ENCODE measurements at regions not wholly inside any gene's neighbourhood (a gene's known extent, or its start where the extent isn't known, plus 50 kb on each side); places are given as distances from the start of the nearest gene placed in this dataset.
"Not testable (repeated sequence)": the region's sequence is repeated elsewhere in the genome, so short reads cannot be mapped to it uniquely, and the experiment has no call there.

DNA sequence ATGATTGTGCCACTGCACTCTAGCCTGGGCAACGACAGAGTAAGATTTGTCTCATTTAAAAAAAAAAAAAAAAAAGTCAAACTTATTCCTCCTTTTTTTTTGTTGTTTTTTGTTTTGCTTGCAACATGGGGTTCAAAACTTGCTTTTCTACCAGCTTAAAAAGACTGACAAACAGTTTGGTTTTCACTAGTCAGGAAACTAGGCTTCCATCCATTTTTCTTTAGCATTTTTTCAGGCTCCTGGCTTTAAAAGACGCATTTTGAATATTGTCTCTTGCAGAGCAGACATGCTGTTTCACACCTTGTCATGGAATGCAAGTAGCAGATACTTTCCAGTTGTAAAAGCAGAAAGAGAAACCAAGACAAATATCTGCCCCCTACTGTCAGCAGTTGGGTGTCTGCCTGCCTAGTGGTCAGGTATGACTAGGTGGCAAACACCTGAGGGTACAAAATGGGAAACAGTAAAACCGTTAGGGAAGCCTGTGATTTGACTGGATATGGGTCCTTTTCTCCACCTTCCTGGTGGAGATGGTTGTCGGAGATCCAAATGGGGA is 139.9 kb downstream of the CCDC71L start:
- Mint-ChIP-seq H3K27me3 (peaks cover 41% of the 10 kb centered on the region), H3K9me3 (ENCODE audit: low read depth) (no peaks in the 10 kb centered on the region), H3K27ac (no peak overlapping the region), H3K4me3 (no peak overlapping the region), H3K36me3 (no peaks in the 10 kb centered on the region), H3K4me1 (no peaks in the 10 kb centered on the region)
- CTCF ChIA-PET: no interaction called here
- DNase-seq (no peak), ATAC-seq (no peak)

- no peaks in the 10 kb centered on the region for H3K36me3 Mint-ChIP-seq
- ATAC-seq: no peak
Observed at GRCh38 chr7:106518967-106519366, 142.0 kb downstream of the CCDC71L start.

DNA sequence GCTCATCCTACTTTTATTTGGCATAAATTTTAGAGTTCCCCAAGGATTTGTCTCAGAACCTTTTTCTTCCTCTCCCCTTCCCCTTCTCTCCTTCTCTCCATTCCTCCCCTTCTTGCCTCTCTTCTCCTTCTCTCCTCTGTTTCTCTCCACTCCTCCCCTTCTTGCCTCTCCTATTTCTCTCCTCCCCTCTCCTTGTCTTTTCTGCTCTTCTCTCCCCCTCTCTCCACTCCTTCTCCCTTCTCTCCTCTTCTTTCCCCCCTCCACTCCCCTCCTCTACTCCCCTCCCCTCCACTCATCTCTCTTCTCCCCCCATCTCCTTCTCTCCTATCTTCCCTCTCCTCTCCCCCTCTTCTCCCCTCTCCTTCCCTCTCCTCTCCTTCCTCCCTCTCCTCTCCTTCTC is 142.7 kb downstream of the CCDC71L start:
- H3K36me3 Mint-ChIP-seq: no peaks in the 10 kb centered on the region
- H3K27ac Mint-ChIP-seq: no peak overlapping the region
- H3K27me3 Mint-ChIP-seq: peaks cover 43% of the 10 kb centered on the region
- H3K4me3 Mint-ChIP-seq: no peak overlapping the region
- no peaks in the 10 kb centered on the region for H3K9me3 Mint-ChIP-seq (ENCODE audit: low read depth)
- ATAC-seq (no peak), DNase-seq (no peak)
- no peaks in the 10 kb centered on the region for H3K4me1 Mint-ChIP-seq
- CTCF ChIA-PET: no interaction called here

More at GRCh38 chr7:106518967-106519366, 142.0 kb downstream of the CCDC71L start:
- CTCF ChIA-PET: no interaction called here
- Mint-ChIP-seq H3K27ac (no peak overlapping the region), H3K4me3 (no peak overlapping the region), H3K27me3 (peaks cover 50% of the 10 kb centered on the region), H3K4me1 (no peaks in the 10 kb centered on the region), H3K9me3 (ENCODE audit: low read depth) (no peaks in the 10 kb centered on the region)
- no peak for DNase-seq

- Mint-ChIP-seq H3K4me3 (no peak overlapping the region), H3K36me3 (no peaks in the 10 kb centered on the region), H3K27me3 (peaks cover 42% of the 10 kb centered on the region), H3K9me3 (ENCODE audit: low read depth) (no peaks in the 10 kb centered on the region), H3K27ac (no peak overlapping the region), H3K4me1 (no peaks in the 10 kb centered on the region)
- ATAC-seq (no peak), DNase-seq (no peak)
- CTCF ChIA-PET: no interaction called here
Observed at GRCh38 chr7:106517508-106517907, 143.4 kb downstream of the CCDC71L start.

DNA sequence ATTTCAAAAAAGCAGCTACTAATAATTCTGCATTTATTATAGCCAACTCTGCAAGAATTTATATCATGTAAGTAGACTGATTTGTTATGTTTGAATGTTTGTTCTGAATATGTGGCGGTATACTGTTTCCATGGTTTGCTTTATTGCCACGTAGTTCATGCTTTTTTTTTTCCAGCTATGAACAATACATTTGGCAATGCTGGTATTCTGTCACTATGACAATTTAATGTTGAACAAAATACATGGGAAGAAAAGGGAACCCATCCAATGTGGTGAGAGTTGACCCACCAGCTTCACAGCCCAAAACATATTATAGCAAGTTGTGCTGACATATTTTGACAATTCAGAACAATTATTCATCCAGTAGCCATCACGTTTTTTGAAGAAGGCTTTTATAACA is 145.6 kb downstream of the CCDC71L start:
- DNase-seq (no peak), ATAC-seq (no peak)
- Mint-ChIP-seq H3K27ac (no peak overlapping the region), H3K4me1 (no peaks in the 10 kb centered on the region), H3K4me3 (no peak overlapping the region), H3K36me3 (no peaks in the 10 kb centered on the region), H3K9me3 (ENCODE audit: low read depth) (no peaks in the 10 kb centered on the region), H3K27me3 (peaks cover 45% of the 10 kb centered on the region)
- CTCF ChIA-PET: interaction anchor here (1.2 kb wide), 1 partner anchor 339 kb away, joined by 3 read pairs; no protein-coding TSS in a partner anchor

DNA sequence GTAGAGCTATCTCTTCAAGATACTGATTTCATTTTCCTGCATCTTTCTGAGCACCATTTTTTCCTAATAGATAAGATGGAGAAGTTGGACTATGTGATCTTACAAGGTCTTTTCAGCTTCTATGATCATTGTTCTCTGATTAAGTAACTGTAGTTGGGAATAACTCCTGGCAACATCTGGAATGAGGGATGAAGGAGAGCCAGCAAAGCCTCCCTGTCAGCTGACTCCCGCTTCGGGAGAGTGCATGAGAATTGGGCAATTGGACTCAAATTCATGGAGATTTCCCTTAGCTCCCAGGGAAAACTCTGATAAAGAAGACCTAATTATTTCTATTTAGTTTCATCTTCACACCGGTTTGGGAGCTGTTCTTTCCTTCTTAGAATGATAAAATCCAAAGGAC is 146.1 kb downstream of the CCDC71L start:
- H3K27me3 Mint-ChIP-seq: peaks cover 41% of the 10 kb centered on the region
- no peak for ATAC-seq

GRCh38 chr7:106512217-106512616 is 148.7 kb downstream of the CCDC71L start:
- DNase-seq (no peak), ATAC-seq (no peak)
- H3K36me3 Mint-ChIP-seq: no peaks in the 10 kb centered on the region
- H3K4me1 Mint-ChIP-seq: no peaks in the 10 kb centered on the region
- H3K27me3 Mint-ChIP-seq: peaks cover 20% of the 10 kb centered on the region
- CTCF ChIA-PET: interaction anchor here (1.1 kb wide), 1 partner anchor 335 kb away, joined by 4 read pairs; no protein-coding TSS in a partner anchor
- no peak overlapping the region for H3K27ac Mint-ChIP-seq
- no peaks in the 10 kb centered on the region for H3K9me3 Mint-ChIP-seq (ENCODE audit: low read depth)
- no peak overlapping the region for H3K4me3 Mint-ChIP-seq

More for the DNA sequence above, 146.1 kb downstream of the CCDC71L start:
- CTCF ChIA-PET: interaction anchor here (1.2 kb wide), 1 partner anchor 338 kb away, joined by 3 read pairs; no protein-coding TSS in a partner anchor
- Mint-ChIP-seq H3K27ac (no peak overlapping the region), H3K4me1 (no peaks in the 10 kb centered on the region), H3K4me3 (no peak overlapping the region), H3K9me3 (ENCODE audit: low read depth) (no peaks in the 10 kb centered on the region), H3K36me3 (no peaks in the 10 kb centered on the region)
- no peak for DNase-seq

DNA sequence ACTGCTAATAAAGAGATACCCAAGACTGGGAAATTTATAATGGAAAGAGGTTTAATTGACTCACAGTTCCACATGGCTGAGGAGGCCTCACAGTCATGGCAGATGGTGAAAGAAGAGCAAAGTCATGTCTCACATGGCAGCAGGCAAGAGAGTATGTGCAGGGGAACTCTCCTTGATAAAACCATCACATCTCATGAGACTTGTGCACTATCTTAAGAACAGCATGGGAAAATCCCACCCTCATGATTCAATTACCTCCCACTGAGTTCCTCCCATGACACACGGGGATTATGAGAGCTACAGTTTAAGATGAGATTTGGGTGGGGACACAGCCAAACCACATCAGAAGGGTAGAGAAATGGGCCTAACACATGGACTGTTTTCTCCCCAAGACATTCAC is 156.3 kb downstream of the CCDC71L start:
- Mint-ChIP-seq H3K36me3 (peaks cover 1% of the 10 kb centered on the region), H3K4me1 (no peaks in the 10 kb centered on the region), H3K4me3 (no peak overlapping the region), H3K9me3 (ENCODE audit: low read depth) (no peaks in the 10 kb centered on the region), H3K27ac (no peak overlapping the region), H3K27me3 (peaks cover 8% of the 10 kb centered on the region)
- CTCF ChIA-PET: no interaction called here
- DNase-seq (no peak), ATAC-seq (no peak)

GRCh38 chr7:106504207-106504606 is 156.8 kb downstream of the CCDC71L start:
- H3K9me3 Mint-ChIP-seq (ENCODE audit: low read depth): no peaks in the 10 kb centered on the region
- ATAC-seq: no peak
- H3K36me3 Mint-ChIP-seq: peaks cover 1% of the 10 kb centered on the region
- H3K27me3 Mint-ChIP-seq: peaks cover 8% of the 10 kb centered on the region
- DNase-seq: no peak
- no peak overlapping the region for H3K27ac Mint-ChIP-seq
- H3K4me3 Mint-ChIP-seq: no peak overlapping the region
- H3K4me1 Mint-ChIP-seq: no peaks in the 10 kb centered on the region
- CTCF ChIA-PET: no interaction called here

DNA sequence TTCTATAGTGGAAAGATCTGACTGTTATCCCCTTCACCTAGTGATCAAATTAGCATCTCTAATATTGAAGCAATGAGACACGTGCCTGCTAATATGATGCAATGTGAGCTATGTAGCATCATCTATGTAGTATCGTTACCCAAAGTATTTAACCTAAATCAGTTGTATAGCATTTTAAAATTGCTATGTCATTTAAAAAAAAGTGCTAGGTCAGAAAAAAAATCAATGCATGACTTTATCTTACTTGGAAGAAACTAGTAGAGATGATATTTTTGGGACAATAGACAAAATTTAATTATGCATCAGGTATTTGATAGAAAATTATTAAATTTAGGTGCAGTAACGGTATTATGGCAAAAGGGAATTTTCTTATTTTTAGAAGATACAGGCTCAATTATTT is 157.3 kb downstream of the CCDC71L start:
- CTCF ChIA-PET: no interaction called here
- Mint-ChIP-seq H3K27ac (no peak overlapping the region), H3K4me3 (no peak overlapping the region), H3K27me3 (peaks cover 8% of the 10 kb centered on the region), H3K4me1 (no peaks in the 10 kb centered on the region), H3K36me3 (peaks cover 1% of the 10 kb centered on the region), H3K9me3 (ENCODE audit: low read depth) (no peaks in the 10 kb centered on the region)
- ATAC-seq (no peak), DNase-seq (no peak)

DNA sequence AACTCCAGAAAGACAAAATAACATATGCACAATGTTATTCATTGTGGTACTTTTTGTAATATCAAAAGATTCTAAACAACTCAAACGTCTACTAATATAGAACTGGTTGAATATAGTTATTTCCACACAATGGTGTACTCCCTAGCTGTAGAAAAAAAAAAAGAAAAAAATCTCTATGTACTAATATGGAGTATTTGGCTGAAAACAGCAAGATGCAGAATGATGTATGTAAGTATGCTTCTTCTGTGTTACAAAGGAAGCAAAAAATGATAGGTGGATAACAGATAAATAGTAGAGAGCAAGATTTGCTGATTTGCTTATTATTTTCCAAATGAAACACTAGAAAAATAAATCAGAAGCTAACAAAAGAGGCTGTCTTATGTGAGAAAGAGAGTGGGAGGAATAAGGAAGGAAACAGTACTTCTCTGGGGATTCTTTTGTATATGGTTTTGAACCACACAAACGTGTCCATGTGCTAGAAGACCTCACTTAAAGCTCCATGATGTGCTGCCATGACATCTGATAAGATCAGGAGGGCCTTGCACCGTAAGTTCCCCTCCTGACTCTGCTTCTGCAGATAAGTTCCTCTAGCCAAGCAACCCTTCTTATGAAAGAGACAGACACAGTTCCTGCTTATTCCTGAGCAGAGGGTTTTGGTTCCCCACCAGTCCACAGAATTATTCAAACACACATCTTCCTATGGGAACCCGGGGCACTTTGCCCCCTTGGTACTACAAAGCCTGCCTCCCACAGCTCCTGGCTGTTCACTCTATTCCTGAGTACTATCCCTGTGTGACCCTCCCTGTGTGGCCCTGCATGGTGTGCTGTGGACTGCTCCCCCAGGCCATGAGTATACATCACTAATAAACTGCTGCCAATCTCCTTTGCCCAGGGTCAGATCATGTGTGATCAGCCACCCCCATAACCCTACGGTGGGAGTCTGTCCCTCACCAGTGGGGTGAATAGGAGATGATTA is 159.1 kb downstream of the CCDC71L start:
- H3K4me1 Mint-ChIP-seq: no peaks in the 10 kb centered on the region
- peaks cover 9% of the 10 kb centered on the region for H3K27me3 Mint-ChIP-seq
- no peak overlapping the region for H3K27ac Mint-ChIP-seq
- DNase-seq: no peak
- H3K4me3 Mint-ChIP-seq: no peak overlapping the region
- ATAC-seq: no peak
- CTCF ChIA-PET: no interaction called here
- H3K36me3 Mint-ChIP-seq: peaks cover 3% of the 10 kb centered on the region
- H3K9me3 Mint-ChIP-seq (ENCODE audit: low read depth): no peaks in the 10 kb centered on the region

- DNase-seq (no peak), ATAC-seq (no peak)
- Mint-ChIP-seq H3K4me1 (no peaks in the 10 kb centered on the region), H3K9me3 (ENCODE audit: low read depth) (no peaks in the 10 kb centered on the region), H3K36me3 (peaks cover 3% of the 10 kb centered on the region), H3K27ac (no peak overlapping the region), H3K27me3 (peaks cover 16% of the 10 kb centered on the region), H3K4me3 (no peak overlapping the region)
- CTCF ChIA-PET: no interaction called here
Observed at GRCh38 chr7:106499897-106500296, 161.1 kb downstream of the CCDC71L start.

DNA sequence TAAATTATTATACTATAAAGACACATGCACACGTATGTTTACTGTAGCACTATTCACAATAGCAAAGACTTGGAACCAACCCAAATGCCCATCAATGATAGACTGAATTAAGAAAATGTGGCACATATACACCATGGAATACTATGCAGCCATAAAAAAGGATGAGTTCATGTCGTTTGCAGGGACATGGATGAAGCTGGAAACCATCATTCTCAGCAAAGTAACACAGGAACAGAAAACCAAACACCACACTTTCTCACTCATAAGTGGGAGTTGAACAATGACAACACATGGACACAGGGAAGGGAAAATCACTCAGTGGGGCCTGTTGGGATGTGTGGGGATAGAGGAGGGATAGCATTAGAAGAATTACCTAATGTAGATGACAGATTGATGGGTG is 163.0 kb downstream of the CCDC71L start:
- ATAC-seq; H3K27ac Mint-ChIP-seq; H3K4me3 Mint-ChIP-seq; H3K36me3 Mint-ChIP-seq; DNase-seq; H3K9me3 Mint-ChIP-seq (ENCODE audit: low read depth); H3K4me1 Mint-ChIP-seq; CTCF ChIA-PET: not testable (repeated sequence)
- H3K27me3 Mint-ChIP-seq: peaks cover 22% of the 10 kb centered on the region

All from activated CD8-positive, alpha-beta memory T cell treated with anti-CD3 and anti-CD28 coated beads, Interleukin-2, amount 10 ng/mL, durations not matched to agents 7 days and 5 days (primary cell).